ENCODE measurements at regions not wholly inside any gene's neighbourhood (a gene's known extent, or its start where the extent isn't known, plus 50 kb on each side); places are given as distances from the start of the nearest gene placed in this dataset.
"Not testable (repeated sequence)": the region's sequence is repeated elsewhere in the genome, so short reads cannot be mapped to it uniquely, and the experiment has no call there.

DNA sequence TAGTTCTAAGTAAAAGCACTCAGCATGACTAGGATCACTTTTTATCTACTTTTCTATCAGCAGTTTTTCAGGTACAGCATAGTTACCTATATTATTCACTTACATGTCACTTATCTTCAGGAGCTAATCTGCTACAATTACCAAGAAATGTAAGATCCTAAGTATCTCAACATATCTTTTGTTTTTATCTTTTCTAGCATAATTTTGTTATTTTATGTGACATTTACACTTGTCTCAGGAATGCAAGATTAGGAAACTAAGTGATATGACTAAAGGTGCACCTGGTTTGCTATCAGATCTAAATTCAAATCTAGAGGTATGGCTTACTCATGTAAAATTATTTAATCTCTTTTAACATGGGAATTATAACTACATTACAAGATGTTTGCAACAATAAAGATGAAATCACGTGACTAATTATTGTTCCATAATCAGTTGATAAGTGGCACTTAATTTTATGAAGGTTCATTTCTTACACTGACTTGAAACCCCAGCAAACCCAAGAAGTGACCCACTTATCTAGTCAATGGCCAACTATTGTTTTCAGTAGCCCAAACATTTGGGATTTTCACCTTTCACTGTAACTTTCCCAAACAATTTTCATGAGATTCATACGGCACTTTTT lies 390.3 kb upstream of the PCDH15 start:
- no peak for DNase-seq (ENCODE audit: low read depth)
- no peak overlapping the region for H3K4me3 ChIP-seq (ENCODE audit: low read length)
- TF ChIP-seq, protein P1, sequence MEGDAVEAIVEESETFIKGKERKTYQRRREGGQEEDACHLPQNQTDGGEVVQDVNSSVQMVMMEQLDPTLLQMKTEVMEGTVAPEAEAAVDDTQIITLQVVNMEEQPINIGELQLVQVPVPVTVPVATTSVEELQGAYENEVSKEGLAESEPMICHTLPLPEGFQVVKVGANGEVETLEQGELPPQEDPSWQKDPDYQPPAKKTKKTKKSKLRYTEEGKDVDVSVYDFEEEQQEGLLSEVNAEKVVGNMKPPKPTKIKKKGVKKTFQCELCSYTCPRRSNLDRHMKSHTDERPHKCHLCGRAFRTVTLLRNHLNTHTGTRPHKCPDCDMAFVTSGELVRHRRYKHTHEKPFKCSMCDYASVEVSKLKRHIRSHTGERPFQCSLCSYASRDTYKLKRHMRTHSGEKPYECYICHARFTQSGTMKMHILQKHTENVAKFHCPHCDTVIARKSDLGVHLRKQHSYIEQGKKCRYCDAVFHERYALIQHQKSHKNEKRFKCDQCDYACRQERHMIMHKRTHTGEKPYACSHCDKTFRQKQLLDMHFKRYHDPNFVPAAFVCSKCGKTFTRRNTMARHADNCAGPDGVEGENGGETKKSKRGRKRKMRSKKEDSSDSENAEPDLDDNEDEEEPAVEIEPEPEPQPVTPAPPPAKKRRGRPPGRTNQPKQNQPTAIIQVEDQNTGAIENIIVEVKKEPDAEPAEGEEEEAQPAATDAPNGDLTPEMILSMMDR (IDR thresholded peaks at IDR 0.05; ENCODE audit: insufficient read depth, low read depth, low read length, missing control alignments), result no peak

DNA sequence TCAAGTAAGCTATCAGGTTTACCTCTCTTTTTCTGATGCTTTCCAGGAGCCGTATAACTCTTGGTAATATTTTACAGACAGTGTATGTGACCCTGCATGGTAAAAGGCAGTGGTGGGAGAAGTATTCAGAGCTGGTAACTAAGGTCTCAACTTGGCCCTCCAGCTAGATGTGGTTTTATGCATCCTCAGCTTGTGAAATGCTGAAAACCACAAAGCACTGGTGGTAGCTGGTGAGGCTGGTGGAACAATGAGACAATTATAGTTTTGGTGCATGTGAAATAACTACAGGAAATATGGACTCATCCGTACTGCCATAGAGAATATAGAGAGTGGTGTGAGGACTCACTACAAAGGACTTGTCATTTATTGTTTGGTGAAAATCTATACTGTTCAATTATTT lies 383.0 kb upstream of the PCDH15 start:
- H3K4me3 ChIP-seq (ENCODE audit: low read length), result no peak overlapping the region
- no peak for DNase-seq (ENCODE audit: low read depth)
- TF ChIP-seq, protein P1 (IDR thresholded peaks at IDR 0.05; ENCODE audit: insufficient read depth, low read depth, low read length, missing control alignments), result no peak

DNA sequence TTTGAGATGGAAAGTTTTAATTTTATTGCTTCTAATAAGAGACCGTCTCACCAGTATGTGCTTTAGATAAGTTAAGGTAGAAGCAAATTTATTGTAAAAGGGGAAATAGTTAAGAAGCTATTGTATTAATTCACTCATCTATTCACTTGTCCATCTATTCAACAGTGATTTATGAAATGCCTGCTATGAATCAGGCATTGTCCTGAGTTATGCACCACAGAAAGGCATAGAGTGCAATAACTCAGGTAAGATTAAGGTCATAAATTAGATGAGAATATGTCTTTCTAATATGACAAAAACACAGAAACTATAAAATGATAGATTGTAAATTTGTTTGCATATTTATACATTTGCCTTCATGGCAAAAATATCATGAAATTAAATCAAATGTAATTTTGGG lies 379.3 kb upstream of the PCDH15 start:
- no peak for DNase-seq (ENCODE audit: low read depth)
- TF ChIP-seq, protein P1 (IDR thresholded peaks at IDR 0.05; ENCODE audit: insufficient read depth, low read depth, low read length, missing control alignments), result no peak
- H3K4me3 ChIP-seq (ENCODE audit: low read length), result no peak overlapping the region

DNA sequence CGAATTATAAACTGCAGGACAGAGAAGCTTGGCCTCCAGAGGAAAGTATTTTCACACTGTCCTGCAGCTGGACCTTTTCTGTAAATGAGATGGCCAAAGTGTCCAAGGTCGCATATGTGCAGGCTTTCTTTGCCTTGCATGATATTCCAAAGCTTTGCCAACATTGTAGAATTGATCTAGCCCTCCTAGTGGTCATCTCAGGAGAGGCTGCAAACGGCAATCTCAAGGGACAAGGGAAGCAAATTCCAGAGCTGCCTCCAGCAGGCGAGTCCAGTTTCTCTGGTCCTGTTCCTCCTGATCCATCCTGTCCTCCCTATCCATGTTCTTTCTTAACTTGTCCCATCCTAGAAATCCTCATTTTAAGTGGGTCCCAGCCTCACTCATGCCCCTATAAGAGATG lies 373.4 kb upstream of the PCDH15 start:
- TF ChIP-seq, protein P1 (IDR thresholded peaks at IDR 0.05; ENCODE audit: insufficient read depth, low read depth, low read length, missing control alignments), result peak; percentile 11
- no peak for DNase-seq (ENCODE audit: low read depth)
- H3K4me3 ChIP-seq (ENCODE audit: low read length), result no peak overlapping the region

DNA sequence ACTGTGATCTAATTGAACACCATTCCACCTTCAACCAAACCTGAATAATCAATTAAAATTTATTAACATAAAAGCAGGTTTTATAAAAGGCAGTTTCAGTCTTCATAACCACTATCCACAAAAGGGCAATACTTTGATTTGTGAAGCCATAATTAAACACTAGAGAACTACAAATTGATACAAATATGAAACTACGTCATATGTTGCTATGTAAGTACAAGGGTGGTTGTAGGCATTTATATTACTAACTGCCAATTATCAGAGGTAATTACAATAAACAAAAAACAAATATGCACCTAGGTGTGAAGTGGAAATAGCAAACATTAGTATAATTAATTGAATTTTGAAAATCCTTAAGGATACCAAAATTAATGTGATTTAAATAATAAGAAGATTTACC lies 368.5 kb upstream of the PCDH15 start:
- TF ChIP-seq, protein P1 (IDR thresholded peaks at IDR 0.05; ENCODE audit: insufficient read depth, low read depth, low read length, missing control alignments), result no peak
- DNase-seq (ENCODE audit: low read depth), result no peak
- no peak overlapping the region for H3K4me3 ChIP-seq (ENCODE audit: low read length)

DNA sequence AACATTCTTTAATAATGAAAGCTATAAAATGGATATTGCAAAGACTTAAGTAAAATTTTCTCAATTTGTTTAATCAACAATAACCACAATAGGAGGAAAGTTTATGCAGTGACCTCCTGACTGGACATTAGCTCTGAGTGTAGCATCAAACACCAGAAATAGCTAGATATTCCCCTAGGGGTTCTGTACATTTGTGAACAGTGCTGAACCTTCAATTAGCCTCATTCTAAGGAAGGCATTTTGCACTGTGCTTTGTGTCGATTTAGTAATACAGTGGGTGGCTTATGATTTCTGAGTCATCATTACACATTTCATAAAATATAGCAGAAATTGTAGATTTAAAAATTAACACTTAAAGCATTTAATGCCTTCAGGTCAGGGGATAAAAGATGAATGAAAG lies 367.3 kb upstream of the PCDH15 start:
- TF ChIP-seq, protein P1 (IDR thresholded peaks at IDR 0.05; ENCODE audit: insufficient read depth, low read depth, low read length, missing control alignments), result no peak
- no peak for DNase-seq (ENCODE audit: low read depth)
- H3K4me3 ChIP-seq (ENCODE audit: low read length), result no peak overlapping the region

DNA sequence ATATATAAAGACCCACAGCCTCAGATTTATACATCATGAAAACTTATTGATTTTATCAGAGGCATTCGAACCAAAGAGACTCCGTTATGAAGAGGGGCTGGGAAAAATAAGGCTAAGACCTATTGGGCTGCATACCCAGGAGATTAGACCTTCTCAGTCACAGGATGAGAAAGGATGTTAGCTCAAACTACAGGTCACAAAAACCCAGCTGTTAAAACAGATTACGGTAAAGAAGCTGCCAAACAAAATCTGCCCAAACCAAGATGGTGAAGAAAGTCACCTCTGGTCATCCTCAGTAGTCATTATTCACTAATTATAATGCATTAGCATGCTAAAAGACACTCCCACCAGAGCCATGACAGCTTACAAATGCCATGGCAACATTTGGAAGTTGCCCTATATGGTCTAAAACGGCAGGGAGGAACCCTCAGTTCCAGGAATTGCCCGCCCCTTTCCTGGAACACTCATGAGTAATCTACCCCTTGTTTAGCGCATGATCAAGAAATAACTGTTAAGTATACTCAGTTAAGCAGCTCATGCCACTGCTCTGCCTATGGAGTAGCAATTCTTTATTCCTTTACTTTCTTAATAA lies 362.5 kb upstream of the PCDH15 start:
- no peak for DNase-seq (ENCODE audit: low read depth)
- TF ChIP-seq, protein P1 (IDR thresholded peaks at IDR 0.05; ENCODE audit: insufficient read depth, low read depth, low read length, missing control alignments), result no peak
- H3K4me3 ChIP-seq (ENCODE audit: low read length), result no peak overlapping the region

DNA sequence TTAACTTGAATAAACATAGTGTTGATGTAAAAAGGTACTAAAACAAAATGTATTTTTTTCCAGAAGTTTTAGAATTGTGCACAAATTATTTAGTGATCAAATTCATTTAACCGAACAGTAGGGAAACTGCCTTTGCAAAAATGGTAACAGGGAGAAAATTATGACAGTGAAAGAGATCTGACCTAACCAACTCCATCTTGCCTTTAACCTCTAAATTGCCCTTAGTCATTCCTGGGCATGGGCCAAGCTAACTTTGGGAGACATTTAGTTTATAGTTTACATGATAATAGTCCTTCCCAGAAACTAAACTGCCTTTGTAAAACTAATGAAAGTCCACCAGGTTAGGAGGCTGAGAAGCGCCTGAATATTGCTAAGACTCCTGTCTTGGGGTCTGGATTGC lies 361.3 kb upstream of the PCDH15 start:
- not testable (repeated sequence) for H3K4me3 ChIP-seq (ENCODE audit: low read length); DNase-seq (ENCODE audit: low read depth)

Data from epithelial cell of esophagus (primary cell).